Panc1 (cell line): ENCODE measurements at regions not wholly inside any gene's neighbourhood (a gene's known extent, or its start where the extent isn't known, plus 50 kb on each side); places are given as distances from the start of the nearest gene placed in this dataset.

ENCODE experiments used
- ATAC-seq: fragments of 200-7000 bp; cut with Tn5 transposase; 2 replicates; pipeline ENCODE4 v1.9.1; 2020; ENCODE audit warnings: mild to moderate bottlenecking, moderate library complexity
- BruUV-seq: library from RNA; stranded (reverse); fragments of 400-500 nt; replicated peaks from 2 replicates; lab custom pipeline; 2021; lab: Mats Ljungman, UMichigan
- CTCF ChIA-PET: fragments of 300-600 bp; sonication (Branson Sonifier 250); formaldehyde crosslinking; loops from one replicate; lab custom pipeline; 2022; ENCODE audit warnings: antibody characterized with exemption; lab: Charles Lee
- POLR2A ChIA-PET: fragments of 300-600 bp; sonication (Branson Sonifier 250); formaldehyde crosslinking; loops from one replicate; lab custom pipeline; 2022; ENCODE audit warnings: antibody characterized with exemption; lab: Charles Lee
- DNase-seq: peaks from one replicate; pipeline ENCODE4 v3.0.0-alpha.2; 2010; ENCODE audit warnings: low read depth, low spot score
- H3K27ac ChIP-seq: 2 replicates; pipeline ENCODE4 v1.5.1; 2011; ENCODE audit warnings: mild to moderate bottlenecking, low read length, inconsistent platforms
- H3K27me3 ChIP-seq: fragments of 200-500 bp; sonication (Bioruptor generic); 2 replicates; pipeline ENCODE4 v1.6.0; 2014; ENCODE audit warnings: low read length, inconsistent platforms; ENCODE audit not compliant: control insufficient read depth, insufficient read depth
- H3K36me3 ChIP-seq: fragments of 200-500 bp; sonication (Bioruptor generic); 2 replicates; pipeline ENCODE4 v1.5.1; 2014; ENCODE audit warnings: inconsistent platforms, mild to moderate bottlenecking, low read length, moderate library complexity; ENCODE audit not compliant: control insufficient read depth, insufficient read depth
- H3K4me1 ChIP-seq: 2 replicates; pipeline ENCODE4 v1.5.1; 2011; ENCODE audit warnings: inconsistent platforms, mild to moderate bottlenecking, low read length, moderate library complexity; ENCODE audit not compliant: control insufficient read depth, insufficient read depth
- H3K4me3 ChIP-seq, 2 experiments: 2 replicates each; pipeline ENCODE4 v1.5.1; 2011 to 2012; ENCODE audit warnings: low read depth in 2 of 2, low read length in 2 of 2, mild to moderate bottlenecking in 2 of 2, inconsistent platforms in 1 of 2, moderate library complexity in 1 of 2
- H3K9me3 ChIP-seq: fragments of 200-500 bp; sonication (Bioruptor generic); 2 replicates; pipeline ENCODE4 v1.5.1; 2014; ENCODE audit warnings: low read depth, mild to moderate bottlenecking, inconsistent platforms, low read length, moderate library complexity; ENCODE audit not compliant: control insufficient read depth, insufficient read depth
- POLR2AphosphoS5 ChIP-seq: IDR thresholded peaks from 2 replicates; pipeline ENCODE4 v1.6.1; 2012; ENCODE audit warnings: mild to moderate bottlenecking, low read depth, low read length, moderate library complexity
- REST ChIP-seq, 2 experiments: IDR thresholded peaks; 2 replicates each; pipeline ENCODE4 v1.6.1; 2011 to 2012; ENCODE audit warnings: low read depth in 2 of 2, control low read depth in 1 of 2, low read length in 1 of 2, mild to moderate bottlenecking in 1 of 2, moderate library complexity in 1 of 2; ENCODE audit not compliant: insufficient read depth in 1 of 2
- SIN3A ChIP-seq: IDR thresholded peaks from 2 replicates; pipeline ENCODE4 v1.6.1; 2012; ENCODE audit warnings: low read depth, mild to moderate bottlenecking, low read length, moderate library complexity, borderline replicate concordance; ENCODE audit not compliant: insufficient read depth
- TCF7L2 ChIP-seq: IDR thresholded peaks from 2 replicates; pipeline ENCODE4 v1.6.1; 2011; ENCODE audit warnings: mild to moderate bottlenecking, low read depth, low read length, inconsistent platforms
- in situ Hi-C: cut with HindIII; loops from 2 replicates; pipeline ENCODE4 v1.10.0; 2016; ENCODE audit warnings: low sequenced_read_pairs, low pct_unique_long_range_greater_than_20kb
- intact Hi-C: fragments of 100-400 bp; cut with micrococcal nuclease; formaldehyde crosslinking; loops from one replicate; pipeline ENCODE4 v1.10.0; 2022; ENCODE audit not compliant: unreplicated experiment
- TF ChIP-seq, protein P1 (sequence below): fragments of 450-650 bp; IDR thresholded peaks from 2 replicates; pipeline ENCODE4 v1.5.1; 2017; ENCODE audit warnings: mild to moderate bottlenecking

DNA sequence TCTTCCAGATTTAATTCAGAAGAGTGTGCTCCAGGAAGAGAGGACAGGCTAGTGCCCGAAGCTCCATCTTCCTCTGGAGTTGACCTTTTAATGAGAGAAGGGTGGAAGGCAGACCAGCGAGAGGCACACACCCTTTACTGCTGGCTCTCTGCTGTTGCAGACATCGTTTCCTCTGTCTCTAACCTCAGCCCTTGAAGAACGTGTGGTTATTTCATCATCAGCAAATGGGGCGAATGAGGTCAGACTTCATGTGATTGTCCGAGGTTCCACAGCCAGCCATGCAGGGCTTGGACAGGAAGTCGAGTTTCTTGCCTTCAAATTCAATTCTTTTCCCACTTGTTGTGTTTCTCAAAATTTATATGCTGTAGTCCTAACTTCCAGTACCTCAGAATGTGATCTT is 155.2 kb upstream of the MSX1 start:
- H3K4me3 ChIP-seq = no peak overlapping the region
- in situ Hi-C loops = no loop called here
- ATAC-seq (no peak), DNase-seq (no peak)
- ChIA-PET POLR2A (no interaction called here), CTCF (interaction anchor here (0.6 kb wide), 1 partner anchor 301 kb away, joined by 3 read pairs; no protein-coding TSS in a partner anchor)
- intact Hi-C loops = no loop called here
- no peaks in the 10 kb centered on the region for H3K4me1 ChIP-seq
- H3K27ac ChIP-seq = no peak overlapping the region
- peaks cover 5% of the 10 kb centered on the region for H3K27me3 ChIP-seq
- no peaks in the 10 kb centered on the region for H3K36me3 ChIP-seq
- no peaks in the 10 kb centered on the region for H3K9me3 ChIP-seq
- no TSS peak for BruUV-seq
- no peak for TF ChIP-seq TCF7L2
- TF ChIP-seq, protein P1, sequence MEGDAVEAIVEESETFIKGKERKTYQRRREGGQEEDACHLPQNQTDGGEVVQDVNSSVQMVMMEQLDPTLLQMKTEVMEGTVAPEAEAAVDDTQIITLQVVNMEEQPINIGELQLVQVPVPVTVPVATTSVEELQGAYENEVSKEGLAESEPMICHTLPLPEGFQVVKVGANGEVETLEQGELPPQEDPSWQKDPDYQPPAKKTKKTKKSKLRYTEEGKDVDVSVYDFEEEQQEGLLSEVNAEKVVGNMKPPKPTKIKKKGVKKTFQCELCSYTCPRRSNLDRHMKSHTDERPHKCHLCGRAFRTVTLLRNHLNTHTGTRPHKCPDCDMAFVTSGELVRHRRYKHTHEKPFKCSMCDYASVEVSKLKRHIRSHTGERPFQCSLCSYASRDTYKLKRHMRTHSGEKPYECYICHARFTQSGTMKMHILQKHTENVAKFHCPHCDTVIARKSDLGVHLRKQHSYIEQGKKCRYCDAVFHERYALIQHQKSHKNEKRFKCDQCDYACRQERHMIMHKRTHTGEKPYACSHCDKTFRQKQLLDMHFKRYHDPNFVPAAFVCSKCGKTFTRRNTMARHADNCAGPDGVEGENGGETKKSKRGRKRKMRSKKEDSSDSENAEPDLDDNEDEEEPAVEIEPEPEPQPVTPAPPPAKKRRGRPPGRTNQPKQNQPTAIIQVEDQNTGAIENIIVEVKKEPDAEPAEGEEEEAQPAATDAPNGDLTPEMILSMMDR = no peak
- no peak for TF ChIP-seq SIN3A
- TF ChIP-seq POLR2AphosphoS5 = no peak
- TF ChIP-seq REST (IDR thresholded peaks at IDR 0.05; ENCODE audit: insufficient read depth in 1 of 2, low read depth in 2 of 2, low read length in 1 of 2) = no peak

DNA sequence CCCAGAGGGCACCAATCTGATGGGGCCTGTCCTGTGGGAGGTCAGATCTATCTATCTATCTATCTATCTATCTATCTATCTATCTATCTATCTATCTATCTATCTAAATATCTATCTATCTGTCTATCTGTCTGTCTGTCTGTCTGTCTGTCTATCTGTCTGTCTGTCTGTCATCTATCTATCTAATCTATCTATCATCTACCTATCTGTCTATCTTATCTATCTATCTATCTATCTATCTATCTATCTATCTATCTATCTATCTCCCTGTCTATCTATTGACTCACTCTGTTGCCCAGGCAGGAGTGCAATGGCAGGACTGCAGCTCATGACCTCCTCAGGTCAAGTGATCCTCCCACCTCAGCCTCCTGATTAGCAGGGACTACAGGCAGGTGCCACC is 155.7 kb upstream of the STX18 start:
- CTCF ChIA-PET = no interaction called here
- intact Hi-C loops = no loop called here
- no peak for TF ChIP-seq REST (IDR thresholded peaks at IDR 0.05; ENCODE audit: insufficient read depth in 1 of 2, low read depth in 2 of 2, low read length in 1 of 2)
- TF ChIP-seq, protein P1 = no peak
- no peak for TF ChIP-seq POLR2AphosphoS5
- no peak for TF ChIP-seq TCF7L2
- no peak for TF ChIP-seq SIN3A
- H3K27me3 ChIP-seq = no peaks in the 10 kb centered on the region
- H3K36me3 ChIP-seq = no peaks in the 10 kb centered on the region
- no peak overlapping the region for H3K4me3 ChIP-seq
- BruUV-seq = no TSS peak
- in situ Hi-C loops = no loop called here
- ATAC-seq (no peak), DNase-seq (no peak)
- H3K9me3 ChIP-seq = no peaks in the 10 kb centered on the region
- no peaks in the 10 kb centered on the region for H3K4me1 ChIP-seq
- POLR2A ChIA-PET = no interaction called here
- no peak overlapping the region for H3K27ac ChIP-seq
